GM19035 (cell line): ENCODE measurements at regions not wholly inside any gene's neighbourhood (a gene's known extent, or its start where the extent isn't known, plus 50 kb on each side); places are given as distances from the start of the nearest gene placed in this dataset.
A peak's percentile ranks its signal among the peaks of the same experiment; 100 is the strongest.

Source experiments
- ATAC-seq: cut with Tn5 transposase; IDR thresholded peaks from one replicate; pipeline ENCODE4 v1.9.1; 2021; ENCODE audit not compliant: unreplicated experiment

DNA sequence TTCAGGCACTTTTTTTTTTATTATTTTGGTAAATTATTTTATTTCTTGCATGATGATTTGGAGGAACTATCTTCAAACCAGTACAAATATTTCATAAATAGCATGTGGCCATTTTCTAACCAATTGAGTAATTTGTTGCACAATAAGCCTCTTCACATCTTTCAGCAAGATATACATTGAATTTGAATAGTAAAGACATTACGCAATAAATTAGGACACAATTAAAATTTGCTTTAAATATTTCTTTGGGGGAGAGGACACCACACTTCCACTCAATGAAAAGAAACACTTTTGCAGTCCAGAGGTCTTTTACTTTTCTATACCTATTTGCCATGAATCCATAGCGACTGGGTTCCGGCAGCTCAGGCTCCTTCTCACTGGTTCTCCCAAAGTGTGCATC is 762.6 kb upstream of the GOLIM4 start:
- ATAC-seq, result no peak

DNA sequence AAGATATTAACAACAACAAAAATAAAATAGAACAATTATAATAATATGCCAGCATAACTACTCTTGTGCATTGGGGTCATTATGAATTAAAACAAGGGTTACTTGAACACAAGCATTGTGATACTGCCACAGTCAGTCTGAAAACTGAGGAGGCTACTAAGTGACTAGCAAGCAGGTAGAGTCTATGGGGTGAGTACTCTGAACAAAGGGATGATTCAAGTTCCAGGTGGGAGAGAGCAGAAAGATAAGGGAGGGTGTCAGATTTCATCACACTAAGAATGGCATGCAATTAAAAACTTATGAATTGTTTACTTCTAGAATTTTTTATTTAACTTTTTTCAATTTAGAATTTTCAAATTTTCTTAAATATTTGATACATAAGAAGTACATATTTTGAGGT is 754.4 kb upstream of the GOLIM4 start:
- ATAC-seq, result no peak

DNA sequence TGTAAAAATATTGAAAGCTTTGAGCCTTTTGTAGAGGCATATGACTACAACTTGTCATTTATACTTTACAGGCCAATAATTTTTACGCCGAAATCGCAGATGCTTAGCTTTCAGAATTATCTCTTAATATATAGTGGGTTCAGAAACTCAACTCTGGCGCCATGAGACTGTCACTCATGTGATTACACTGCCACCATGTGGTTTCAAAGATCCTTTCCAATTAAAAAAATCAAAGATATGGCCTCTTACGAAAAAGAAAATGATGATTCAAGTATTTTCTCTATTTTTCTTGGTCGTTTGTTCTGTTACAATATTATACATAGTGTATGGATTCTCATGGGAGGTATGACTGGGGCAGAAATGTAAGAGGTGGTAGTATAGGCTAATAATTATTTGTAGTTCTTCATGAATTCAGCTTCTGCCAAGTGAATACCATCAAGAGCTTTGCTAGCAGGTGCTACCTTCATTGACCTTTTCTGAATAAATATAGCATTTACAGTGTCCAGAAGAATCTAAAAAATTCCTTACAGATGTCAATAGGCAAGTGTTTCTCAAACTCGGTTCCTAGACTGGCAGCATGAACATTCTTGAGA is 751.7 kb upstream of the GOLIM4 start:
- ATAC-seq, result peak; percentile 80

DNA sequence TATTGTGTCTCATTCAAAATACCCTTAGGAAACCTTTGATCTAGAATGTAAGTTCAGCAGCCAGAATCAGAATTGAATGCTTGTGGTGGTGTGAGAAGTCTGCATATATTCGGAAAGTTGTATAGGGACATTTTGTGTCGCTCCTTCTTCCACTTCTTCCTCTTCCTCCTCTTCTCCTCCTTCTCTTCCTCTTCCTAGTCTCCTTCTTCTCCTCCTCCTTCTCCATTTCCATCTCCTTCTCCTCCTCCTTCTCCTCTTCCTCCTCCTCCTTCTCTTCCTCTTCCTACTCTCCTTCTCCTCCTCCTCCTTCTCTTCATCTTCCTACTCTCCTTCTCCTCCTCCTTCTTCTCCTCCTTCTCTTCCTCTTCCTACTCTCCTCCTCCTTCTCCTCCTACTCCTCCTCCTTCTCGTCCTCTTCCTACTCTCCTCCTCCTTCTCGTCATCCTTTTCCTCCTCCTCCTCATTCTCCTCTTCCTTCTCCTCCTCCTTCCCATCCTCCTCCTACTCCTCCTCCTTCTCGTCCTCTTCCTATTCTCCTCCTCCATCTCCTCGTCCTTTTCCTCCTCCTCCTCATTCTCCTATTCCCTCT is 749.3 kb upstream of the GOLIM4 start:
- no peak for ATAC-seq

DNA sequence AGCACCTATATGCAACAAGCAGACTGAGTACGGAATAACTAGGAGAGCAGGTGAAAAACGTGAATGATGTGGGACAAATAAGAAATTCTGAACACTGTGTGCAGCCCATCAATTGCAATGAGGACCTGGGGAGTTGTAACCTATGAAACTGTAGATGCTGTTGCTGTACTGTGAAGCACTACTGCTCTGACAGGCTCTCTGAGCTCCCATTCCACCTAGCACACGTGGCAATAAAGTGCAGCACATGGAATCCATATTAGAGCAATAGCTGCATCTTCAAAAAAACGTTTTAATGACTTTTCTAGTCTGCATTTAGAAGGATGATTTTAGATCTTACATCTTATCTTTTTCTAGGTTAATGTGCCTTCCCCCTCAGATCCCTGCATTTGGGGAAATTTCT is 748.7 kb upstream of the GOLIM4 start:
- ATAC-seq, result no peak

DNA sequence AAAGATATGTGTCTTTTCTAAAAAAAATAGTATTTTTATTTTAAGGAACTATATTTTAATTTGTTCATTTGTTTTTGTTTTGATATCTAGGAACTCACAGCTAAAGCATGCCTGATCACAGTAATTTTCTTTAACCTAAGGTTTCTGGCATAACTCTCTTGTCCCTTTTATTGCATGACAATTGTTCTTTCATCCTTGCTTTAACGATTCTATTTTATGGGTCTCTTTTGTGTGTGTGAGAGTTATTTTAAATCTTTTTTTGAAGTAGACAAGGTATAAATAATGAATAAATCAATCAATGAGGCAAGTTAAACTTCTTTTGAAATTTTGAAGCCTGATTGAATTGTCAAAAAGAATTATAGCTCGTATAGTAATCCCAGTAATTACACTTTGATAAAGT is 747.8 kb upstream of the GOLIM4 start:
- no peak for ATAC-seq

DNA sequence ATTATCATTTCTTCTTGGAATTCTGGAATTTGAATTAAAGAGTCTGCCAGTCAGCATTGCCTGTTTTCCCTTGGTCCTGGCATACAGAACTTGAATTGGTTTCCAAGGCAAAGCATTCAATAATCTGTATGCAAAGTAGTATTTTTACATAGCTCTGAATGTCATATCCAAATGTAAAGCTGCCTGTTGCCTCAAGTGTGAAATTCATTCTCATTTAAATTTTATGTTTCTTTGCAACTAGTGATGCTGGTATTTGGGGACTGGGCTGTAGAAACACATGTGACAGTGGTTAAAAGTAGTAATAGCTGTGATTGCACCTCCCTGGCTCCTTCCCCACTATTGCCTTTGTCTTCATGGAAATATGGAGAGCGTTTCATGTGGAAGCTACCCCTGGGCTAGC is 743.9 kb upstream of the GOLIM4 start:
- no peak for ATAC-seq

DNA sequence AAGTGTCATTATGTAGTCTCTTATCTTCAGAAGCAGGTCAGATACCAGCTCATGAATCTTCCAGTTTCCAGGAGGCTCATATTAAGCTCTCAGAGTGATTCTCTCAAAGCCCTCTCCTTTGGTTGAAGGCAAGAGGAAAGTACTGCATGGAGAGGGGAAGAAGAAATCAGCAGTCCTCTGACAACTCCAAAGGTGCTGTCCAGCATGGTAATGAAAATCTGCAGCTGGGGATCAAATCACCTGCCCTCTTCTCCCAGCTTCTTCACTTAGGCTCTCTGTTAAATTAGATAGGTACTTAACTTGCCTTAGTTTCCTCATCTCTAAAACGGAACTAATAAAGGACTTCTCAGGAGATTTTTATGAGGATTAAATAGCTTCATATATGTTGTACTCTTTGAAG is 738.8 kb upstream of the GOLIM4 start:
- no peak for ATAC-seq

DNA sequence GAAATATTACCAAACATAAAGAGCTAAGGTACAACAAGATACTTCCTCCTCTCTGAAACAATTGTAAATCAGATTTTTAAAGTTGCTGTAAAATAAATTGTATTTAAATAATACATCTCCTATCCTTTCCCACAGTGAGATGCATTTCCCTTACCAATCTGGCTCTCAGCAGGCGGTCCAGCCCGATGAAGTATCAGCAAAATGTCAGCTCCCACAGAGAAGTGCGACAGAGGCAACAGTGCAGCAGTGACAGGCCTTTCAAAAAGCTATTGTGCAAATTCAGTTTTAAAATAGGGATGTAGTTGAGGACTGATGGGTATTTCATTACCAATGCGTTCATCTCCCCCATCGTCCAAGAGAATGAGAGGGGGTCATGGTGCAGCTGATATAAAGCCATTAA is 733.2 kb upstream of the GOLIM4 start:
- ATAC-seq, result no peak

DNA sequence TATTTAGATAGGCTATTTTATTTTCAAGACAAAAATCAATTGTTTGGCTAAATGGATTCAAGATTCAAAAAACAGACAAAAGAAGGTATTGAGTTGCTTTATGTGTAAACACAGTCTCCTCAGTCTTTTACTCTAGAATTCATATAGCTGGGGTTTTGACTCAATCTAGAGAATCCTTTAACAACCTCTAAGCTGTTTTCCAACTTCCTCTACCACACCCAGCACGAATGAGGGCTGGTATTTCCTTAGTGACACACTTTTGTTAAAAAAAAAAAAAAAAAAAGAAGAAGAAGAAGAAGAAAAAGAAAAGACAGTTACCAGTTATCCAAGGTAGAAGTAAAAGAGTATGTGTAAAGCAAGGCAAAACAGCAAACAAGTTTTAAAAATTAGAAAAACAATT is 732.8 kb upstream of the GOLIM4 start:
- ATAC-seq, result no peak

DNA sequence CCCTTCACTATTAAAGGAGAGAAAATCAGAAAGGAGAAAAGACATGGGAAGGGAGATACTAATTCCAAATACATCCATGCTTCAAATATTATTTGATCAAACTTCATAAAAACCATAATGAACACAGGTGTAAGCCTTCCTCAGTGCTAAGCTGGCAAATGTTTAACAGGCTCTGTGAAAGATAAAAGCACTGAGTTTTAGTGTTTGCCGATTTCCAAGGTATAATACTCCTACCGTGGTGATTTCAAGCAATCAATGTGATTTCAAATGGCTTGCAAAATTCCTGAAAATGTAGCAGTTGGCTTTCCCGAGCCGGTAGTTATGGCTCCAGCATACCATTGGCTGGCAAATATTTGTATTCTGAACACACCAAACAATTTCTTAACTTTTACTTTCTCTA is 732.3 kb upstream of the GOLIM4 start:
- no peak for ATAC-seq

DNA sequence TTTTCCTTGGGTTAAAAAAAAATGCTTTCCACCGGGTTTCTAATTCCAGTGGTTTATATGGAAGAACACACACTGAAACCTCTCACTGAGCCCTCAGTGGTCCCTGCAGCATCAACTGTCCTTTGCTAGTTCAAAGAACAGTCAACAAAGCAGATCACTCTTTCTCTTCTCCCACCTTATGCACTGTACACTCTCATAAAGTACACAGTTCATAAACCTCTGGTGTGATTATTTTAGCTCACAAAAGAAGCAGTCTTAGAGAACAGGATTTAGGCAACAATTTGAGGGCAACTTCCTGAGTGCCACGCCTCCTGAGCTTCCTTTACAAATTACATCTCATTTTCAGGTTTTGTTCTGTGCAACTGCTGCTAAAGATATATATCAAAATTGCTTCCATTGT is 728.4 kb upstream of the GOLIM4 start:
- ATAC-seq, result no peak

DNA sequence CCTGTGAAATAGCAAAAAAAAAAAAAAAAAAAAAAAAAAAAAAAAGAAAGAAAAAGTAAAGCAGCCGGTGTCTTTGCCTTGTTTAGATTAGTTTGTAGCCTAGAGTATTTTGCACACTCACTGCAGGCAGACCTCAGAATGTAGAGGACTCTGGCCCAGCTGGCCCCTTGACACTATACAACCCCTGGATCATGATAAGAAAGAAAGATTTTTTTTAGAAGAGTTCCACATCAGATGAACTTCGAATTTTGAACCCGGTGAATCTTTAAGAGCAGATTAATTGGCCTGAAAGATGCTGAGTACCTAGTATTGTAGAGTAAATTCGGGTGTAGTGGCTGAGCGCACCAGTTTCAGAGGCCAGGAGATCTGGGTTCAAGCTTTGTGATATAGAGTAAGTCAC is 727.7 kb upstream of the GOLIM4 start:
- ATAC-seq, result no peak

DNA sequence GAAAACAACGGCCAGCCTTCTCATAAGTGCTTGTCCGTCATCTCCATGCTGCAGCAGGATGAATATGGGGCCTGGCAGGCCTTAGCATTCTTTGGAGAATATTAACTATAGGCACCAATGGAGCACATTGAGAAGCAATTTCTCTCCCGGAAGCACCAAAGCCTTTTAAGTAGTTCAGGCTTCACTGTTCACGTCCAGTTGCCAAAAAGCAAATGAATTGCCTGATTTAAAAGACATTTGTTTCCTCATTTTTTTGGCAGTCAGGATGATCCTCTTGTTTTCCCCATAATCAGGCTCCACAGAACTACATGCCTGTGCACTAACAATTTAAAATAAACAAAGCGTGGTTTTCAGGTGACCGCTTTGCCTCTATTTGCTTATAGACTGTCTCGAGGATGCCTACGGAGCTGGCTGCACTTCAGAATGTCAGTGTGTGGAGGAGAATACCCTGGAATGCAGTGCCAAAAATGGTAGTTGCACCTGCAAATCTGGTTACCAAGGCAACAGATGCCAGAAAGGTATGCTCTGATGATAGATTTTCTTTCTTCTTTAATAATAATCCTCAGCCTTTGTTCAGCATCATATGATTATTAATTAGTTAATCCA is 725.2 kb upstream of the GOLIM4 start:
- ATAC-seq, result no peak

DNA sequence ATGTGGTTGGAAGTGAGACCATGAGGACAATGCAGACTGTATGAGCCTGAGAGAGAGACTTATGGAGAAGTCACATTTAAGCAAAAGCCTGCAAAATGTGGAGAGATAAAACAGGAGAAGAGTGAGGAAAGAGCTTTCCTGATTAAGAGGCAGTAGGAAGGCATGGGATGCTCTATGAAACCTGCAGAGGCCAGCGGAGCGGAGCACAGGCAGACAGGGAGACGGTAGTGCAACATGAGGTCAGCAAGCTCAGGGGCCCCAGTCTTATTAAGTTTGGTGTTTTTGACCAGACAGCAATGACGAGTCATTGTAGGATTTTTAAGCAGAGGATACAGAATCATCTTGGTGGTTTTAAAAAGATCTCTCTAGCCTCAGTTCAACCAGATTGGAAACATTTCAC is 721.5 kb upstream of the GOLIM4 start:
- no peak for ATAC-seq

DNA sequence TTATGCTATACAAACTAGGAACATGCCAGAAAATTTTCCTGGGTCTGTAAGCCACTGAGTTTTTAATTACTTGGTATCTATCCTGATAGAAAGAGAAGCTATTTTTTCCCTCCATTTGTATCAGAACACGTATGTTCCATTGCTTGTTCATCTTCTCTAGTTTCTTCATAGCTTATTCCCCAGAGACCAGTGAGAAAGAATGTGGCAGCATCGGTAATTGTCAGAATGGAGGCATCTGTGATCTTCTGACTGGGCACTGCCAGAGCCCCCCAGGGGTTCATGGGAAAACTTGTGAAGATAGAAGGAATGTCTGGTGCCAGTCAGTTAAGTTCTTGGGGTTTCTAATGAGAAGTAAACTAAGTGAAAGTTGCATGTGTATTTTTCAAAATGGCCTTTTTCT is 720.2 kb upstream of the GOLIM4 start:
- ATAC-seq, result no peak

DNA sequence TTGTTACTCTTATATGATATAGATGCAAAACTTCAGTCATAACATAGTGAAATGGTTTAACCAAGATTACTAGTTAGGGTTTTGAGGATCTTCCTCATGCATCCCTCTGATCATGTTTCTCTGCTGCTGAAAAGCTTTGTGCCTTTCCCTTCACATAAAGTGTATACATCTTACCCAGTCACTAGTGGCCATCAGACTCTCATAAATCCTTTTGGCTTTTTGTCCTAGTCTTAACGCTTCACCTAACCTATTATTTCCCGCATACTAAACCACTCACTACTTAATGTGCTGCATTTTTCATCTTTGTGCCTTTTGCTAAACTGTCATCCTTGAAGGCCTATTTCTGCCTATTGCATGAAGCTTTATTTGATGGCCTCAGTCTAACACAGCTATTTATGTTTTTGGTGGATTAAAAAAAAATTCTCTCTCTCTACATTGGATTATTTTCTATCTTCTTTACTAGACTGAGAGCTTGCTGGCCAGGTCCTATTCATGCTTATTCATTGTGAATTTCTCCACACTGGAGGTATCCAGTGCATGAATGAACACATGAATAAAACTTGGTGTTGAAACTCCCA is 717.6 kb upstream of the GOLIM4 start:
- no peak for ATAC-seq

DNA sequence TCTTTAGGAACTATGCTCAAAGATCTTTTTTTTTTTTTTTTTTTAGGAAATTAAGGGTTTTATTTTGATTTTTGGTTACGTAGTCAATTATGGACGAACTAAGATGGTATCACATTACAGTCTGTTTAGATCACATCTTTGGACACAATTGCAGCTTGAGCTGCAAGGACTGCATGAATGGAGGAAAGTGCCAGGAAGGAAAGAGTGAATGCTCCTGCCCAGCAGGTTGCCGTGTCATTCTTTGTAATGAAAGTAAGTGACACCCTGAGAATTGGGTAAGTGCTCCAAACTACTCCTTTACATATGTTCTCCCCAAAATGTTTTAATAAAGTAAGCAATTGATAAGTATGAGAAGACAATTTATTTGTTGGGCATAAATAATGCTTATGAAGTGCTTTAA is 716.5 kb upstream of the GOLIM4 start:
- ATAC-seq, result no peak

DNA sequence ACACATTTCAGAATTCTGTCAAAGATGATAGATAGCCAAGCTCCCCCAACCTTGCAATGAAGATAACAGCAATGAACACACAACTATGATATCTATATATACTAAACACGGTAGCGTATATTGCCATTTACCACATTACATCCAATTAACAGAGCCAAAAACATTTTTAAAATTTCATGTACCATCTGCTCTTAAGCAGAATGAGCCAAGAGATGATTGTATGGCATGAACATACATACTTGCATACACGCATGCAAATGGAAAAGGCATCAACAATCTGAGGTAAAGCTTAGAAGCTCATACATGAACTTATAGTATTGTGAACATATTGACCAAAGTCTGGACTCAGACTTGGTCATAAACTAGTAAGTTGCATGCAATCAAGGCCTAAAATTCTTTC is 712.9 kb upstream of the GOLIM4 start:
- ATAC-seq, result no peak

DNA sequence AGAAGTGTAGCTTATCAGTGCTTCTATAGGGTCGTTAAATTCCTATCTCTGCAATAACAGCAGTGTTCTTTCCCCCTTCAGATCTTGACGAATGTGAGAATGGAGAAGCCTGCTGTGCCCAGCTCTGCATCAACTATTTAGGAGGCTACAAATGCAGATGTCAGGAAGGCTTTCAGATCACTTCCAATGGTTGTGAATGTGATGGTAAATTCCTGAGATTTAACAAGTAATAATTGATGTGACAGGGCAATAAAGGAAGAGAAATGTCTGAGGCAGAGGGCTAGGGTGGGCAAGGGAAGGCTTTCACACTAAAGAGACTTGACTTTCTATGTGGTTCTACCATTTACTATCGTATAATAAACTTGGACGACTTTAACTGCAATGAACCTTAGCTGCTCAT is 711.7 kb upstream of the GOLIM4 start:
- no peak for ATAC-seq

DNA sequence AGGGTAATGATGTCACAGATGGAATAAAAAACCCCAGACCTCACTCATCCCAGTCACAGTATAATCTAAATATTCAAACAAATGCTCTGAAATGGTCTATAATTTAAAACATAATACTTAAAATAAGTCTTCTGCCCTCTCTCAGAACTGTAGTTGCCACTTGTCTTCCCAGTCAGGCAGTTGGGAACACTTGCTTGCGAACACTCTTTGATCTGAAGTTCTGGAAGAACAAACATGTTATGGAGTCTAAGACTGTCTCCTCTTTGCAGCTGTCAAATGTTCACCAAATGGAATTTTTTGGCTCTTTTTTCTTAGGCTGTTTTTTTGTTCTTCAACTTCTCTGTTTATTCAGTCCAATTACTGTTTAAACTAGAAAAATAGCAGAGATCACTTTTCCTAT is 711.1 kb upstream of the GOLIM4 start:
- no peak for ATAC-seq

DNA sequence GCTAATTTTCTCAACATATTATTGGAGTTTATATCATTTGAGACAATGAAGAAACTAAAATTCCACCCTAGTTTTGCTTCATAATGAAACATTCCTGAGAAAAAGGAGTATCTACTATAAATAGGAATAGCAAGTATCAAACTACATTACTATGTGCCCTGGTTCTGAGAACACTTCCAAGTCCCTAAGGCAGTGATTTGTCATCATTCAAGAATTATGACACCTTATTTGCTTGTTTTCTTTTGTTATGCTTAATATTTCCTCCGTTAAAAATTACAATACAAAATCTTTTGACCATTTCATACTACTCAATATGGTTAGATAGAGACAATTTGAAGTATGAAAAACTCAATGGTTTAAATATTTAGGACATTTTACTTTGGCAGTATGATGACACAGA is 707.8 kb upstream of the GOLIM4 start:
- ATAC-seq, result no peak

DNA sequence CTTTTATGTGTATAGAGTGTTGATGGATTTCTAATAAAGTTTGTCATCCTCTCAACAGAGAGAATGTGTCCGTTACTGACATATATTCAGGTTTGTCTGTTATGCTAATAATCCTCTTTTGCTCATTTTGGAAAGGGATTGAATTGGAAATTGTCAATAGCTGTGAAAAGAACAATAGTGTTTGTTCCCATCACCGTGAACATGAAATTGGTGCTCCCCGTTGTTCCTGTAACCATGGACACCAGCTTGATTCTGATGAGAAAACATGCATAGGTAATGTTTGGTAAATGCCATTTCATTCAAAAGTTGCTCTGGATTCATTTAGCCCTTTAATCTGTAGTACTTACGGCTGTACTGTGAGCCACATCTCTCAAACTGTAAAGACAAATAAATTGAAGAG is 707.0 kb upstream of the GOLIM4 start:
- no peak for ATAC-seq
